NCI-H1417 (cell line): ENCODE measurements at regions not wholly inside any gene's neighbourhood (a gene's known extent, or its start where the extent isn't known, plus 50 kb on each side); places are given as distances from the start of the nearest gene placed in this dataset.

ENCODE experiments used
- DNase-seq, 3 experiments: peaks; one replicate each; lab custom pipeline; 2025; lab: John Stamatoyannopoulos, UW

GRCh38 chr2:165033402-165033801 is 78.1 kb upstream of the SLC38A11 start:
- DNase-seq: no peak

DNA sequence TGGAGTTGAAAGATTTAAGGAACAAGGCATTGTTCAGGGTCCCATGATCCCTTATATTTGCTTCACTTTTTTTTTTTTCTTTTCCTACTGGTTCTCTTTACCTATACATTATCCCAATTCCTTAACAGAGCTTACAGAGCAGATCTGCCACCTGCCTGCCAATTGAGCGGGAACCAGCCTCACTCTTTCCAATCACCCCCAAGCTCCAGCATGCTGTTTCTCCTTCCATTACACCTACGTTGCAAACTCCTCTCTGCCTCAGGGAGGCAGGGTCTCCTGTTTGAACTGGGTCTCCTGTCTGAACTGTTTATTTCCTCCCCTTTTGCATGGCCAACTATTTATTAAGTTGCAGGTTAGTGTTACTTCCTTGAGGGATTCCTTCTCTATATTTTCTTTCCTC is 77.2 kb upstream of the SLC38A11 start:
- no peak for DNase-seq

DNA sequence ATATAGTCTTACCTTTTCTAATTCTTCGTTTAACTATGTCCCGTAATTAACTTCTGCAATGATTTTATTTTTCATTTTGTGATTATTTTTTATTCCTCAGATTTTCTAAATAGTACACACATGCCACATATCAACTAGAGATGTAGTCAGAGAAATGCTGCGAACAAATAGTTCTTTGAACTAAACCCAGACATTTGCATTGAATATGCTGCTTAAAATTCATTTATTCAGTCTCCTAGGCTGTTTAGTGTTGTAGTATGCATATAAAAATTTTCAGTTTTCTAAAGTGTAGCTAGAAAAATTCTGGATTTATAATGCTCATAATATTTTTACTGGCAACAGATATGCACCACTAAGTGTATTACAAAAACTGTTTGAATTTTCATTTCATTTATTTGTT is 68.9 kb upstream of the SLC38A11 start:
- DNase-seq: no peak

DNA sequence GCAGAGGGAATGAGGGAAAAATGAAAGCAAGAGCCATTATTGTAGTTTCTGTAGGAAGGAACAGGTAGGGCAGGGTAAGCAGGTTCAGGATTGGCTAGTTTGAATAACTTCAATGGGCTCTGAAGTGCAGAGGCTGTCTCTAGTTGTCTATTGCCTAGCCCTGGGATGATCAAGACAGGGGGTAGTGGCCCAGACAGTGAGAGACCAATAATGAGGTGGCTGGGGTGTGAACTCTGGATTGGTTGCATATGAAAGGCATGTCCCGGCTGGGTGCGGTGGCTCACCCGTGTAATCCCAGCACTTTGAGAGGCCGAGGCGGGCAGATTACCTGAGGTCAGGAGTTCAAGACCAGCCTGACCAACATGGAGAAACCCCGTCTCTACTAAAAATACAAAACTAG is 67.5 kb upstream of the SLC38A11 start:
- no peak for DNase-seq

GRCh38 chr2:165017966-165018596 is 62.8 kb upstream of the SLC38A11 start:
- peak in 2 of 3 experiments; percentile 11 to 26 for DNase-seq

GRCh38 chr2:165016772-165017411 is 61.6 kb upstream of the SLC38A11 start:
- DNase-seq: peak in 2 of 3 experiments; percentile 4 to 40

- DNase-seq: peak; percentile 7 to 55 (median 54)
These were observed 59.8 kb upstream of the SLC38A11 start for GRCh38 chr2:165015052-165015642.

DNA sequence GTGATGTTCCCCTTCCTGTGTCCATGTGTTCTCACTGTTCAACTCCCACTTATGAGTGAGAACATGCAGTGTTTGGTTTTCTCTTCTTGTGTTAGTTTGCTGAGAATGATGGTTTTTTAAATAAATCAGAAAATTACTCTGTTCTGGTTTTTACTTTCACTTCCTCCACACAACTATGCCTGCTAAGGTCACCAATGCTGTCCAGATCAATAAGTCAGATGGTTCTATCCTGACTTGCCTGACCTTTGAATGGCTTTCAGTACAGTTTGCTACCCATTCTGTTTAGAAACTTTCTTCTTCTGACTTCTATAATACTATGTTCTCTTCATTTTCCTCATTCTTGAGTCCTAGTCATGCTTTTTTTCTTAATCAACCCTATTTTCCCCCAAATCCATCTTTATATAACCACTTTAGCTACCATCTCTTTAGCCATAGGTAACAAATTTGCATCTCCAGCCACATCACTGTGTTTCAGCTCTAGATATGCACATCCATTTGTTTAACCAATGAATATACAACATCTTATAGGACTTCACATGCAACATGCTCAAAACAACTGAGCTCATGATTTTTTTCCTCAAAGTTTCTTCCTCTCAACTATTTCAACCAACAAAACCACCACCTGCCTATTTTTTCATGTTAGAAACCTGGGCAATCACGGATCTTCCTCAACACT is 58.8 kb upstream of the SLC38A11 start:
- no peak for DNase-seq

DNA sequence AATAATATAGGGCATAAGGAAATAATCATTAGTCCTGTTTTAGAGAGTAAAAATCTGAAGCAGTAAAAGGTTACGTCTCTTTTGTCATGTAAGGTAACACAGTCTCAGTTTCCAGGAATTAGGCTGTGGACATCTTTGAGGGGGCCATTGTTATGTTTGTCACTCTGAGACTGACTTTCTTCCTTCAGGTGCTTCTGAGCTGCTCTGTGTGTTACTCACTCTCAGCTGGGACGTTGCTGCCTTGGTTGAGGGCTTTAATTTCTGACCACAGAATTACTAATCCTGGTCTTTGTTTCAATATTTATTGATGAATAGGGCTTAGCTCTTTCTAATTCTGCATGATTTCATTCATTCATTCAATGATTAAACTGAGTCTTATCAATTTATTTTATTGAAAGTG is 55.9 kb upstream of the SLC38A11 start:
- DNase-seq: no peak

- DNase-seq: no peak
These were observed 55.2 kb upstream of the SLC38A11 start for GRCh38 chr2:165010556-165010955.

- DNase-seq: no peak
These were observed 54.1 kb upstream of the SLC38A11 start for GRCh38 chr2:165009466-165009865.

- no peak for DNase-seq
These were observed 53.5 kb upstream of the SLC38A11 start for GRCh38 chr2:165008730-165009315.

DNA sequence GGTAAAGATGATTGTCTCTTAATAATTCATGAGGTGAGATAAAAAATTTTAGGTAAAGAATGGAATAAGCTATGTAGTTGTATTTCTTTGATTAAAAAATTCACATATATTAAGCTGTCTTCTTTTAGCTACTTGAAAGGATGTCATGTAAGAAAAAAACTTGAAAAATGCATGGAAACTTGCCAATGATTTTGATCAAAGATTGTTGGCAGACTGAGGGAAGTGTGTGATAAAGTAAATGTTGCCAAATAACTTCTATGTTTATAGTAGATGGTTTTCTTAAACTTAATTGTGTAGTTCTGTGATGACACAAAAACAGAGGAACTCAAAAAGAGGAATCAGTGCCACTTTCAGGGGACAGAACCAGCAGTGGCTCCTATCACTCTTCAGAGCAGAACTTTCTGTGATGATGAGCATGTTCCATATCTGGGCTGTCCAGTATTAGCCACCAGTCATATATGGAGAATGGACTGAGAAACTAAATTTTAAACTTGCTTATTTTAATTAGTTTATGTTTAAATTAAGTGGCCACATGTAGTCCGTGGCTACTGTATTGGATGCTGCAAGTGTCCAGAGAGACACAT is 51.9 kb upstream of the SLC38A11 start:
- no peak for DNase-seq
